Left renal pelvis (tissue), 4 donors: ENCODE measurements at regions not wholly inside any gene's neighbourhood (a gene's known extent, or its start where the extent isn't known, plus 50 kb on each side); places are given as distances from the start of the nearest gene placed in this dataset.

Source experiments
- DNase-seq, 4 donors: peaks; one replicate each; pipeline ENCODE4 v3.0.0-alpha.2; 2013; ENCODE audit warnings: low read depth in 4 of 4, low spot score in 3 of 4

DNA sequence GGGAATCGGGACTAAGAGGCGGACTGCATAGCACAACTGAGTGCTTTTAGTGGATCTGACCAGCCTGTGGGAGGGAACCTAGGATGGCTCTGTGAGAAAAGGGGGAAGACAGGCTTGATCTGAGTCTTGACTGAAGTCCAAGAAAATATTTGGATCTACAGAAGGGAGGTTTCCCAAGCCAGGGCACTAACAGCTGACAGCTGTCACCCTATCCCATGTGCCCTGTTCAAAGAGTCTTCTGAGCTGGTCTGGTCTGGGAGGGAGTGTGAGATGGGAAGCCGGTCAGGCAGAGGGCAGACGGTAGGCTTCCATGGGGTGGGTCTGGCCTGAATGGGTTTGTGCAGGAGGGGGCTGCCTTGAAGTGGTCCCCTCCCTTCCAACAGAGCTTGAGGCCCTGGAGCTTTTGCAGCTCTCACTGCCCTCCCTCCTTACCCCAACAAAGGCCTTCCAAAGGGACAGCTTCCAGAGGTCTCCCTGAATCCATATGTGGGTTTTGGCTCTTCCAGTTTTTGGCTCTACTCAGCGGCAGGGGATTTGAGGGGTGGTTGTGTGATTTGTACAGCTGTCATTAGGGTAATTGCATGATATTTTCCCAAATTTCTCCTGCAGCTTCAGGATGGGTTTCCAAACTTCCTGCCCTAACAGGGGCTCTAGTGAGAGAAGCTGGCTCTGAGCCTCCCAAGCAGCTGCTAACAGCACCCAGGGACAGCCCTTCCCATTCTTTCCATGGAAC lies 643.7 kb downstream of the BCOR start:
- no peak for DNase-seq

- DNase-seq: no peak
Measured at GRCh38 chrX:39456894-39457604, 640.7 kb downstream of the BCOR start.

GRCh38 chrX:39458779-39459178 lies 639.0 kb downstream of the BCOR start:
- DNase-seq: no peak

DNA sequence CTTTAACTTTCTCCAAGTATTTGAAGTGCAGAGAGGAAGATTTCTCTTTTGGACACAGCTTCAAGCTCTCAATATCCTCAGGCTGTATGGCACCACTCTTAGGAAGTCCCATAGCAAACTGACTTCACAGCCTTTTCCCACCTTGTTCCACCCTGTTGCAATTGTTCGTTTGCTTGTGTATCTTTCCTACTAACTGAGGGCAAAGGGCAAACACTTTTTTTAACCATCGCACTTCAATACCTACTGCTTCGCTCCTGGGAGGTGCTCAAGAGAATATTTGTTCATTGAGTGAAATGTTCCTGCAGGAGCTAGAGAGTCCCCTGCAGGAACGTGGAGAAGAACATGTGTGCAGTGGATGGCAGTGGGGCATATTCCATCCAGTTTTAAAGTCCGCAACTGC lies 638.6 kb downstream of the BCOR start:
- DNase-seq: no peak

DNA sequence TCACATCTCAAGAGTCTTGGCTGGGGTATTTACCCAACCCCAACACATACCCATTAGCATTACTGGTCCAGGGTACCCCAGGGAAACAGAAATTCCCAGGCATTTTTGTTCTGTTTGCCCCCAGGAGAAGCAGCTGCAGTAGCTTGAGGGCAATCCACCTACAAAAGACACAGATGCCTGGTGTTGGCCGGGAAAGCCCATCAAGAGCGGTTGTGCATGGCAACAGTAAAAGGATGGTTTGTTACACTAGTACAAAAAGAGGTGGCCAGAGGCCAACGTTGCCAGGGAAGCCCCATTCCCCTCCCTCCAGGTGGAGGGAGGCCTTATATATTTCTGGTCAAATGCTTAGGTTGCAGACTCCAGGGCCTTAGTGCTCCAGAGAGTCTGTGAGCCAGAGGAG lies 637.8 kb downstream of the BCOR start:
- no peak for DNase-seq

DNA sequence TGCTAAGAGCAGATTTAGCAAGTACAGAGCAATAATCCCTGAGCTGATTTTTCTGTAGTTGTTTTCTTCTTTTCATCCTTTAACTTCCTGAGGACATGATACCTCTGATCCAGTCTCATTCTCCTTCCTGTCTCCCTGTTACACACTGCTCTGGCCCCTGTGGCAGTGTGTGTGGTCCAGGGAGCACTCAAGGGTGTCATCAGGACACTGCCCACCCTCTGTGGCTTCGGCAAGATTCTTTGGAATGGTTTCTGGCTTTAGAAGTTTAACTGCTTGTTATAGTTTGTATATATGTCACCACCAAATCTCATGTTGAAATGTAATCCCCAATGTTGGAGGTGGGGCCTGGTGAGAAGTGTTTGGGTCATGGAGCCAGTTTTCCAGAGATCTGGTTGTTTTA lies 637.3 kb downstream of the BCOR start:
- DNase-seq: no peak

DNA sequence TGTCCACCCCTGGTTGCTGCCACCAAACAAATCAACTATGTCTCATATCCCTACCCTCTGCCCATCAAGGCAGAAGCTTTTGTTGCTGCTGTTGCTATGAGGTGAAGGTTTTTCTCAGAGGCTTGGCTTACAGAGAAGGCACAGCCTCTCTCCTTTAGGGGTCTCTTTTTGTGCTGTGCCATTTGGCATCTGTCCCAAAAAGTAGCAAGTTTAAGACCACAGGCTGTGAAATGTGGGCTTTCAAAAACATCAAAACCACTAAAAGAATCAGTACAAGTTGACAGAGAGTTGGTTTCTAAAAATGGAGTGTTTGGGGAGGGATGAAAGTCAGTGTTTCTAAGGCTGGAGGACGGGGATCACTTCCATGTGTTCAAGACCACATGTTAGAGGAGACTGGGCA lies 634.9 kb downstream of the BCOR start:
- DNase-seq: no peak

DNA sequence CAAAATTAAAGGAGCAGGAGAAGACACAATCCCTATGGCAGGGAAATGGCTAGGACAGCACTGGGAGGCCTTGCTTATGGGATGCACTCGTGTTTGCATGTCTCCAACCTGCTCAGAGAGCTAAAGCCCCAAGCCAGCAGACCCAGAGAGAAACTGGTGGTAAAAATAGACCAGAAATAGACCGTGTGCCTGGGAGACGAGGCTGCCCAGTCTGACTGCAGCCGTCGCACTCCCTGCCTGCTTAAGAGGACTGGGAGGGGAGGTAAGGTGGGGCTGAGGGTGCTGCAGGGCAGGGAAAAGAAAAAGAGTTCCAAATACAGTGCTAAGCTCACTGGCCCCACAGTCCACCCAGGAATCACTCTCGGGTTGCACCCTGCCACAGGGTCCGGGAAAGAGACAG lies 633.5 kb downstream of the BCOR start:
- DNase-seq: no peak

GRCh38 chrX:39465467-39465866 lies 632.3 kb downstream of the BCOR start:
- DNase-seq: no peak

DNA sequence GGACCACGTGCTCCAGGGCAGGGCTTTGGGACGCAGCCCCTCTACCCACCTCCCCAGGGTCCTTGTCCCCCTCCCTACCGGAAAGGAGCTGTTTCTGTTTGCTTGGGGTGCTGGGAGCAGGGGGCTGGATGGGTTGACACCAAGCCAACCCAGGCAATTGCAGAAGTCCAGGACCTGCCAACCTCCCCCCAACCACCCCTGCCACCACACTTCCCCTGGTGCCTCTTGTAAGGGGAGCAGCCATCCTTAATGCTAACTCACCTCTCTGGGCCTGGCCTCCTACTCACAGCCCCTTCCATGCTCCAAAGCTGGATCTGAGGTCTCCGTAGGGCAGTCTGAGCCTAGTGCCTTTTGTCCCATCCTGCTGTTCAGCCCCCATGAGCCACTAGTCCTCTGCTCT lies 631.9 kb downstream of the BCOR start:
- no peak for DNase-seq

GRCh38 chrX:39469126-39469525 lies 628.6 kb downstream of the BCOR start:
- no peak for DNase-seq

GRCh38 chrX:39470588-39471407 lies 627.0 kb downstream of the BCOR start:
- DNase-seq: no peak

DNA sequence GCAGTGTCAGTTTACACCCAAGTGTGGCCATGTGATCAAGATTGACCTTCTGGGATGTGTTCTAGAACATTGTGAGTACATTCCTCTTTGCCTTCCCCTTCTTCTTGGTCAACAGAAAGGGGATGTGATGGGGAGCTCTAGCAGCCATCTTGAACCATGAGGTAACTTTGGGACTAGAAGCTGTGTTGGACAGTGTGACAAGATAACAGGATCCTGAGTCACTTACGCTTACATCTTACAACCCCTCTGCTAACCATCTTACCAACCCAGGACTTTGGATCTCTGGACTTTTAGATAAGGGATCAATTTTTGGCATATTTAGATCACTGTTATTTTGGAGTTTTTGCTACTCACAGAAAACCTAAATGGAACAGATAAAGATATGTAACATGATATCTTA lies 625.6 kb downstream of the BCOR start:
- no peak for DNase-seq

GRCh38 chrX:39473812-39474211 lies 623.9 kb downstream of the BCOR start:
- no peak for DNase-seq

DNA sequence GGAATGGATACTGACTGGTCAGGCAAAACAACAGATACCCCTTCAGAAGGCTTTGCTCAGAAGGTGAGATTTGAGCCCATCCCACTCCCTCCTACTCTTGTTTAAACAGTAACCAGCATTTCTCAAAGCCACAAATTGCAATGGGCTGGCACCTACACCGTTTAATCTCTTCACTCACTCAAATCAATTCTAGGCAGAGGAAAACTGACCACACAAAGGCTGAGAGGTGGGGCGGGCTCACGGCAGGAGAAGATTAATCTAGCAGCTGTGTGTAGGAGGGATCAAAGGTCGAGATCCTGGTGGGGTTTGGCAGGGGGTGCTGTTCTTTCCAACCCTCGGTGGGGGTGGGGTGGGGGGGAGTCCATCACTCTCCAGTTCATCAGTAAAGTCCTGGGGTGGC lies 622.4 kb downstream of the BCOR start:
- DNase-seq: no peak

GRCh38 chrX:39476604-39477021 lies 621.1 kb downstream of the BCOR start:
- DNase-seq: no peak

DNA sequence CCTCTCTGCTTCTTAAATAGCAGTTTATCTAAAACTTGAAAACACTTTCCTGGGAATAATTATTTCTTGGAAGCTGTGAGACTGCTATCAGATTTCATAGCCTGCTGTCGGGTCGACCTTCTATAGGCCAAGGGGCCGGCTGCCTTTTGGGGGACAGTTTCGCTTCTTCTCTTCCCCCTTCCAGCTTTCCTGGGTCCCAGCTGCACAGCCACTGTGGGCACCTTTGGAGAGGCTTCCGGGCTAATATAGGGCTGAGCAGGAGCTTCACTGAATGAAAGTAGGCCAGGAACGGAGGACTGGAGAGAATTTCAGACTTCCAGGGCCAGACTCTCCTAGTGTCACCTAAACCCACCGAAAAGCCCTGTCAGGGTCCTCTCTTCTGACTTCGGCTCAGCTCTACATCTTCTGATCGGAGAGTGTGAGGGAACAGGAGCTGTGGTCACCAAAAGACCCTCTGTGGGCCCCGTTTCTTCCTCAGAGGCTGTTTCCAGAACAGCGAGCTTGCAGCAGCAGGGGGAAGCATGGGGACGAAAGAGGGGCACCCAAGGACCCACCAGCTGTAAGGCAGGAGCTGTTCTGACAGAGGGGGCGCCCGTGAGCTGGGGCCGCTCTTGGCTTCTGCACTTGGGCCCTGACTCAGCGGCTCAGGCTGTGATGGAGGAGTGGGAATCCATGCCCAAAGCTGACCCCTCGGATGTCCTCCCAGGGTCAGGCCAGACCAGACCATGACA lies 620.6 kb downstream of the BCOR start:
- no peak for DNase-seq

- DNase-seq: peak; percentile 48 to 72 (median 56)
Measured at GRCh38 chrX:39477762-39478120, 620.0 kb downstream of the BCOR start.

DNA sequence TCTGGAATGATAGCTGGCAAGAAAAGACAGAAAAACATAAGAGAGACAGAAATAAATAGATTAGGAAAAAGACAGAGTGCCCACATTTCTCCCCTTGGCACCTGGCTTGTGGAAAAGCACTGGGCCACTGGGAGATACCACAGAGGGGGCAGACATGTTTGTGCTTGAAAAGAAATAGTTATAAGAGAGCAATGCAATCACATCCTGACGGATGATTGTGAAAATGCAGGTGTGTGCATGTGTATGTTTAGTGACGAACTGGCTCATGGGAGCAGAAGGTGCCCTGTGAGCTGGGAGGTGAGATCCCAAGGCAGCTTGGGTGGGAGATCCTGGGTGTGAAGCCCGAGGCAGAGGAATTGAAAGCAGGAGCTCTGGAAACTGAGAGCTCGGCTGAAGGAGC lies 617.9 kb downstream of the BCOR start:
- no peak for DNase-seq

DNA sequence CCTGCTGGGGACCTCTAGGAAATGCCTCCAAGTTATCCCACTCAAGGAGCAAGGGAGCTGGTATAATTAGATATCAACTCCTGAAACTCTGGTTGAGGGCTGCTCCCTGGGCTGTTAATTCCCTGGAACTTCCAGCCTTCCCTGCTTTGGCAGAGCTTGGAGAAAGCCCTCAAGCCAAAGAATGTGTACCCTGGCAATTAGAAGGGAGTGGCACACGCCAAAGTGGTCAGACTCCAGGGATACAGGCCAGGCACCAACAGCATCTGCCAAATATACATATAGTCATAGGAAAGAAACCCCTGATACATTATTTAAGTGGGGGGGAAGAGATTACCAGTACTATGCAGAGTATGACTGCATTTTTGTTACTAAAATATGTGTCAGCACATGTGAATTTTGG lies 616.8 kb downstream of the BCOR start:
- DNase-seq: no peak

DNA sequence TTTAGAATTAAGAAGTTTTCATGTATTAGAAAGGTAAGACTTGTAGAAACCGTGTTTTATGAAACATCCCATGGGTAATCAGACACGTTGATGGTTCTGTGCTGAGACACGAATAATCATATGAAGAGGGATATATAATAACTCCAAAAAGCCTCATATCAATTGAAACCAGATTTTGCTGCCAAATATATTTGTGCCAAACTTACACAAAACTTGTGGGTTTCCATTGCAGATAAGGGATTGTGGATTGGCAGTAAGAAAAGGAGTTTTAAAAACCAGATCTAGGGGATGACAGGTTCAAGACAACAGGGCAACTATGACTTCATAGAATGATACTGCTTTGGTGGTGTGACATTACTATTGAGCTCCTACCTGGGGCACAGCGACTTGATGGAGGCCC lies 616.1 kb downstream of the BCOR start:
- no peak for DNase-seq
